HepG2 (cell line): ENCODE measurements at regions not wholly inside any gene's neighbourhood (a gene's known extent, or its start where the extent isn't known, plus 50 kb on each side); places are given as distances from the start of the nearest gene placed in this dataset.

Experiments used
- BCL6 ChIP-seq: IDR thresholded peaks from 2 replicates; pipeline ENCODE4 v1.6.1; 2016; ENCODE audit warnings: missing genetic modification reagents, missing compliant biosample characterization
- GATAD2A ChIP-seq: IDR thresholded peaks from 2 replicates; pipeline ENCODE4 v1.6.1; 2016
- HDAC2 ChIP-seq: sonication (generic); formaldehyde crosslinking; IDR thresholded peaks from 2 replicates; pipeline ENCODE4 v1.4.0; 2020; ENCODE audit warnings: missing genetic modification reagents
- MAZ ChIP-seq, 2 experiments: sonication (generic) in 1 of 2; formaldehyde crosslinking in 1 of 2; IDR thresholded peaks; 2 replicates each; pipeline versions ENCODE4 v1.5.0 to v1.6.1; 2012 to 2020; ENCODE audit warnings: low read depth in 2 of 2, mild to moderate bottlenecking in 2 of 2, borderline replicate concordance in 1 of 2, improper control_type of control experiment in 1 of 2, low read length in 1 of 2, missing genetic modification reagents in 1 of 2, moderate library complexity in 1 of 2
- MTA3 ChIP-seq: sonication (generic); formaldehyde crosslinking; IDR thresholded peaks from 2 replicates; pipeline ENCODE4 v1.4.0; 2020; ENCODE audit warnings: missing genetic modification reagents
- RARA ChIP-seq: IDR thresholded peaks from 2 replicates; pipeline ENCODE4 v1.6.1; 2016; ENCODE audit warnings: missing genetic modification reagents, missing compliant biosample characterization
- RELA ChIP-seq: sonication (generic); formaldehyde crosslinking; IDR thresholded peaks from 2 replicates; pipeline ENCODE4 v1.4.0; 2020; ENCODE audit warnings: missing genetic modification reagents
- SMARCC2 ChIP-seq: fragments of 450-650 bp; IDR thresholded peaks from 2 replicates; pipeline ENCODE4 v1.6.1; 2017; ENCODE audit warnings: antibody characterized with exemption, mild to moderate bottlenecking
- TMF1 ChIP-seq: sonication (generic); formaldehyde crosslinking; IDR thresholded peaks from 2 replicates; pipeline ENCODE4 v1.8.1; 2022; ENCODE audit warnings: low read depth, missing genetic modification reagents
- ZBTB7B ChIP-seq: sonication (generic); formaldehyde crosslinking; IDR thresholded peaks from 2 replicates; pipeline ENCODE4 v1.4.0; 2020; ENCODE audit warnings: missing genetic modification reagents
- ZNF136 ChIP-seq: sonication (generic); formaldehyde crosslinking; IDR thresholded peaks from 2 replicates; pipeline ENCODE4 v1.8.1; 2022; ENCODE audit warnings: low read depth, mild to moderate bottlenecking, moderate library complexity, missing genetic modification reagents
- ZNF326 ChIP-seq: sonication (generic); formaldehyde crosslinking; IDR thresholded peaks from 2 replicates; pipeline ENCODE4 v1.4.0; 2020; ENCODE audit warnings: missing genetic modification reagents, borderline replicate concordance
- TF ChIP-seq, protein P1 (sequence below): IDR thresholded peaks from 2 replicates; pipeline ENCODE4 v1.6.1; 2012; ENCODE audit warnings: low read length, improper control_type of control experiment
- TF ChIP-seq, protein P2 (sequence below): sonication (generic); formaldehyde crosslinking; IDR thresholded peaks from 2 replicates; pipeline ENCODE4 v1.4.0; 2020; ENCODE audit warnings: missing genetic modification reagents, borderline replicate concordance
- TF ChIP-seq, protein P3 (sequence below): sonication (generic); formaldehyde crosslinking; IDR thresholded peaks from 2 replicates; pipeline ENCODE4 v1.5.1; 2020; ENCODE audit warnings: mild to moderate bottlenecking, moderate library complexity, missing genetic modification reagents
- TF ChIP-seq, protein P4 (sequence below): sonication (generic); formaldehyde crosslinking; conservative IDR thresholded peaks from 2 replicates; pipeline ENCODE4 v1.4.0; 2020; ENCODE audit warnings: mild to moderate bottlenecking, missing genetic modification reagents, moderate library complexity

DNA sequence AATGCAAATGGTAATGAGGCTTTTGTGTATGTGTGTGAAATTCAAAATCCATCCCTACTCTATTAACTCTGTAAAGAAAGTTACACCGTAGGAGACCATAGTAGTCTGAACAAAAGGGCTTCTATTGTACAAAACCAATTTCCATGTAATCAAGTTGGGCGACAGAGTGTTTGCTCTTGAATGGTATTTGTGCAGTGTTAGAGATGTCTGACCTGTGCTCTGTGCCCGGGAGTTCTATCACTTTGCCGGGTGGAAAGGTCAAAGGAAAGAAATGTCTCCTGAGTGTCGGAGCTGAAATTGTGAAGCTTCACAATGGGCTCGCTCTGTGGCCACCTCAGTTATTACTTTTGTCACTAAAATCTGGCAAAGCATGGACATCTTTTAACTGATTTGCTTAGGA is 312.0 kb downstream of the SAMD5 start (continued):
- TF ChIP-seq MTA3 (CRISPR knock-in tag) (no peak), GATAD2A (peak; percentile 22; the same call in 1 of the 2 replicates), ZBTB7B (CRISPR knock-in tag) (no peak), TMF1 (no peak), HDAC2 (peak; percentile 50; the same call in 1 of the 2 replicates), RARA (peak; percentile 43; the same call in 1 of the 2 replicates), SMARCC2 (no peak), MAZ (IDR thresholded peaks at IDR 0.05; ENCODE audit: borderline replicate concordance, low read depth, low read length) (no peak), MAZ (CRISPR knock-in tag; IDR thresholded peaks at IDR 0.05; ENCODE audit: low read depth) (no peak), BCL6 (CRISPR knock-in tag) (peak; percentile 41), ZNF136 (no peak), RELA (CRISPR knock-in tag) (no peak), ZNF326 (CRISPR knock-in tag) (no peak)
- TF ChIP-seq, protein P1, sequence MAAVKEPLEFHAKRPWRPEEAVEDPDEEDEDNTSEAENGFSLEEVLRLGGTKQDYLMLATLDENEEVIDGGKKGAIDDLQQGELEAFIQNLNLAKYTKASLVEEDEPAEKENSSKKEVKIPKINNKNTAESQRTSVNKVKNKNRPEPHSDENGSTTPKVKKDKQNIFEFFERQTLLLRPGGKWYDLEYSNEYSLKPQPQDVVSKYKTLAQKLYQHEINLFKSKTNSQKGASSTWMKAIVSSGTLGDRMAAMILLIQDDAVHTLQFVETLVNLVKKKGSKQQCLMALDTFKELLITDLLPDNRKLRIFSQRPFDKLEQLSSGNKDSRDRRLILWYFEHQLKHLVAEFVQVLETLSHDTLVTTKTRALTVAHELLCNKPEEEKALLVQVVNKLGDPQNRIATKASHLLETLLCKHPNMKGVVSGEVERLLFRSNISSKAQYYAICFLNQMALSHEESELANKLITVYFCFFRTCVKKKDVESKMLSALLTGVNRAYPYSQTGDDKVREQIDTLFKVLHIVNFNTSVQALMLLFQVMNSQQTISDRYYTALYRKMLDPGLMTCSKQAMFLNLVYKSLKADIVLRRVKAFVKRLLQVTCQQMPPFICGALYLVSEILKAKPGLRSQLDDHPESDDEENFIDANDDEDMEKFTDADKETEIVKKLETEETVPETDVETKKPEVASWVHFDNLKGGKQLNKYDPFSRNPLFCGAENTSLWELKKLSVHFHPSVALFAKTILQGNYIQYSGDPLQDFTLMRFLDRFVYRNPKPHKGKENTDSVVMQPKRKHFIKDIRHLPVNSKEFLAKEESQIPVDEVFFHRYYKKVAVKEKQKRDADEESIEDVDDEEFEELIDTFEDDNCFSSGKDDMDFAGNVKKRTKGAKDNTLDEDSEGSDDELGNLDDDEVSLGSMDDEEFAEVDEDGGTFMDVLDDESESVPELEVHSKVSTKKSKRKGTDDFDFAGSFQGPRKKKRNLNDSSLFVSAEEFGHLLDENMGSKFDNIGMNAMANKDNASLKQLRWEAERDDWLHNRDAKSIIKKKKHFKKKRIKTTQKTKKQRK, result no peak
- TF ChIP-seq, protein P2, sequence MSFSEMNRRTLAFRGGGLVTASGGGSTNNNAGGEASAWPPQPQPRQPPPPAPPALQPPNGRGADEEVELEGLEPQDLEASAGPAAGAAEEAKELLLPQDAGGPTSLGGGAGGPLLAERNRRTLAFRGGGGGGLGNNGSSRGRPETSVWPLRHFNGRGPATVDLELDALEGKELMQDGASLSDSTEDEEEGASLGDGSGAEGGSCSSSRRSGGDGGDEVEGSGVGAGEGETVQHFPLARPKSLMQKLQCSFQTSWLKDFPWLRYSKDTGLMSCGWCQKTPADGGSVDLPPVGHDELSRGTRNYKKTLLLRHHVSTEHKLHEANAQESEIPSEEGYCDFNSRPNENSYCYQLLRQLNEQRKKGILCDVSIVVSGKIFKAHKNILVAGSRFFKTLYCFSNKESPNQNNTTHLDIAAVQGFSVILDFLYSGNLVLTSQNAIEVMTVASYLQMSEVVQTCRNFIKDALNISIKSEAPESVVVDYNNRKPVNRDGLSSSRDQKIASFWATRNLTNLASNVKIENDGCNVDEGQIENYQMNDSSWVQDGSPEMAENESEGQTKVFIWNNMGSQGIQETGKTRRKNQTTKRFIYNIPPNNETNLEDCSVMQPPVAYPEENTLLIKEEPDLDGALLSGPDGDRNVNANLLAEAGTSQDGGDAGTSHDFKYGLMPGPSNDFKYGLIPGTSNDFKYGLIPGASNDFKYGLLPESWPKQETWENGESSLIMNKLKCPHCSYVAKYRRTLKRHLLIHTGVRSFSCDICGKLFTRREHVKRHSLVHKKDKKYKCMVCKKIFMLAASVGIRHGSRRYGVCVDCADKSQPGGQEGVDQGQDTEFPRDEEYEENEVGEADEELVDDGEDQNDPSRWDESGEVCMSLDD (CRISPR knock-in tag), result no peak
- TF ChIP-seq, protein P3, sequence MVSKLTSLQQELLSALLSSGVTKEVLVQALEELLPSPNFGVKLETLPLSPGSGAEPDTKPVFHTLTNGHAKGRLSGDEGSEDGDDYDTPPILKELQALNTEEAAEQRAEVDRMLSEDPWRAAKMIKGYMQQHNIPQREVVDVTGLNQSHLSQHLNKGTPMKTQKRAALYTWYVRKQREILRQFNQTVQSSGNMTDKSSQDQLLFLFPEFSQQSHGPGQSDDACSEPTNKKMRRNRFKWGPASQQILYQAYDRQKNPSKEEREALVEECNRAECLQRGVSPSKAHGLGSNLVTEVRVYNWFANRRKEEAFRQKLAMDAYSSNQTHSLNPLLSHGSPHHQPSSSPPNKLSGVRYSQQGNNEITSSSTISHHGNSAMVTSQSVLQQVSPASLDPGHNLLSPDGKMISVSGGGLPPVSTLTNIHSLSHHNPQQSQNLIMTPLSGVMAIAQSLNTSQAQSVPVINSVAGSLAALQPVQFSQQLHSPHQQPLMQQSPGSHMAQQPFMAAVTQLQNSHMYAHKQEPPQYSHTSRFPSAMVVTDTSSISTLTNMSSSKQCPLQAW (CRISPR knock-in tag), result no peak
- TF ChIP-seq, protein P4, sequence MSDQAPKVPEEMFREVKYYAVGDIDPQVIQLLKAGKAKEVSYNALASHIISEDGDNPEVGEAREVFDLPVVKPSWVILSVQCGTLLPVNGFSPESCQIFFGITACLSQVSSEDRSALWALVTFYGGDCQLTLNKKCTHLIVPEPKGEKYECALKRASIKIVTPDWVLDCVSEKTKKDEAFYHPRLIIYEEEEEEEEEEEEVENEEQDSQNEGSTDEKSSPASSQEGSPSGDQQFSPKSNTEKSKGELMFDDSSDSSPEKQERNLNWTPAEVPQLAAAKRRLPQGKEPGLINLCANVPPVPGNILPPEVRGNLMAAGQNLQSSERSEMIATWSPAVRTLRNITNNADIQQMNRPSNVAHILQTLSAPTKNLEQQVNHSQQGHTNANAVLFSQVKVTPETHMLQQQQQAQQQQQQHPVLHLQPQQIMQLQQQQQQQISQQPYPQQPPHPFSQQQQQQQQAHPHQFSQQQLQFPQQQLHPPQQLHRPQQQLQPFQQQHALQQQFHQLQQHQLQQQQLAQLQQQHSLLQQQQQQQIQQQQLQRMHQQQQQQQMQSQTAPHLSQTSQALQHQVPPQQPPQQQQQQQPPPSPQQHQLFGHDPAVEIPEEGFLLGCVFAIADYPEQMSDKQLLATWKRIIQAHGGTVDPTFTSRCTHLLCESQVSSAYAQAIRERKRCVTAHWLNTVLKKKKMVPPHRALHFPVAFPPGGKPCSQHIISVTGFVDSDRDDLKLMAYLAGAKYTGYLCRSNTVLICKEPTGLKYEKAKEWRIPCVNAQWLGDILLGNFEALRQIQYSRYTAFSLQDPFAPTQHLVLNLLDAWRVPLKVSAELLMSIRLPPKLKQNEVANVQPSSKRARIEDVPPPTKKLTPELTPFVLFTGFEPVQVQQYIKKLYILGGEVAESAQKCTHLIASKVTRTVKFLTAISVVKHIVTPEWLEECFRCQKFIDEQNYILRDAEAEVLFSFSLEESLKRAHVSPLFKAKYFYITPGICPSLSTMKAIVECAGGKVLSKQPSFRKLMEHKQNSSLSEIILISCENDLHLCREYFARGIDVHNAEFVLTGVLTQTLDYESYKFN (CRISPR knock-in tag), result peak; percentile 51
